Ovary (tissue), 3 donors: ENCODE measurements at regions not wholly inside any gene's neighbourhood (a gene's known extent, or its start where the extent isn't known, plus 50 kb on each side); places are given as distances from the start of the nearest gene placed in this dataset.

Source experiments
- EP300 ChIP-seq: sonication (generic); formaldehyde crosslinking; IDR thresholded peaks from one replicate; pipeline ENCODE4 v1.6.1; 2017; ENCODE audit warnings: antibody characterized with exemption
- POLR2A ChIP-seq: fragments of 450-650 bp; IDR thresholded peaks from one replicate; pipeline ENCODE4 v1.6.1; 2017; ENCODE audit warnings: antibody characterized with exemption, mild to moderate bottlenecking, moderate library complexity
- TF ChIP-seq, protein P1 (sequence below), 3 donors: fragments of 450-650 bp in 2 of 3; fragments of 200-600 bp in 1 of 3; IDR thresholded peaks; one replicate each; pipeline versions ENCODE4 v1.5.1 to v1.8.0; 2016 to 2022; ENCODE audit warnings: antibody characterized with exemption in 3 of 3, mild to moderate bottlenecking in 1 of 3
- donor health status: DM: no; HTN: no; CAD: no.

GRCh38 chr4:134544303-134544770, 342.7 kb upstream of the PABPC4L start:
- TF ChIP-seq, protein P1, sequence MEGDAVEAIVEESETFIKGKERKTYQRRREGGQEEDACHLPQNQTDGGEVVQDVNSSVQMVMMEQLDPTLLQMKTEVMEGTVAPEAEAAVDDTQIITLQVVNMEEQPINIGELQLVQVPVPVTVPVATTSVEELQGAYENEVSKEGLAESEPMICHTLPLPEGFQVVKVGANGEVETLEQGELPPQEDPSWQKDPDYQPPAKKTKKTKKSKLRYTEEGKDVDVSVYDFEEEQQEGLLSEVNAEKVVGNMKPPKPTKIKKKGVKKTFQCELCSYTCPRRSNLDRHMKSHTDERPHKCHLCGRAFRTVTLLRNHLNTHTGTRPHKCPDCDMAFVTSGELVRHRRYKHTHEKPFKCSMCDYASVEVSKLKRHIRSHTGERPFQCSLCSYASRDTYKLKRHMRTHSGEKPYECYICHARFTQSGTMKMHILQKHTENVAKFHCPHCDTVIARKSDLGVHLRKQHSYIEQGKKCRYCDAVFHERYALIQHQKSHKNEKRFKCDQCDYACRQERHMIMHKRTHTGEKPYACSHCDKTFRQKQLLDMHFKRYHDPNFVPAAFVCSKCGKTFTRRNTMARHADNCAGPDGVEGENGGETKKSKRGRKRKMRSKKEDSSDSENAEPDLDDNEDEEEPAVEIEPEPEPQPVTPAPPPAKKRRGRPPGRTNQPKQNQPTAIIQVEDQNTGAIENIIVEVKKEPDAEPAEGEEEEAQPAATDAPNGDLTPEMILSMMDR (IDR thresholded peaks at IDR 0.05), result no peak
- TF ChIP-seq POLR2A, result no peak
- TF ChIP-seq EP300, result no peak
